SK-N-SH treated with all-trans-retinoic acid at 6 μM for 48 hours (cell line): ENCODE measurements at regions not wholly inside any gene's neighbourhood (a gene's known extent, or its start where the extent isn't known, plus 50 kb on each side); places are given as distances from the start of the nearest gene placed in this dataset.

Experiments
- ARNTL ChIP-seq: fragments of 450-650 bp; formaldehyde crosslinking; IDR thresholded peaks from 2 replicates; pipeline ENCODE4 v1.5.0; 2020; ENCODE audit warnings: low read depth, mild to moderate bottlenecking, moderate library complexity, borderline replicate concordance
- ESRRG ChIP-seq: fragments of 250-450 bp; sonication (Bioruptor Pico); IDR thresholded peaks from 2 replicates; pipeline ENCODE4 v1.6.1; 2021; ENCODE audit warnings: mild to moderate bottlenecking
- ZFP3 ChIP-seq: fragments of 250-450 bp; sonication (Bioruptor Pico); IDR thresholded peaks from 2 replicates; pipeline ENCODE4 v1.5.0; 2020; ENCODE audit warnings: mild to moderate bottlenecking, moderate library complexity
- ZFP30 ChIP-seq: fragments of 450-650 bp; formaldehyde crosslinking; IDR thresholded peaks from 2 replicates; pipeline ENCODE4 v1.5.0; 2022; ENCODE audit warnings: mild to moderate bottlenecking, moderate library complexity
- ZNF8 ChIP-seq: fragments of 450-650 bp; formaldehyde crosslinking; IDR thresholded peaks from 2 replicates; pipeline ENCODE4 v1.5.0; 2020; ENCODE audit warnings: mild to moderate bottlenecking, moderate library complexity
- TF ChIP-seq, protein P1 (sequence below): fragments of 250-450 bp; sonication (Bioruptor Pico); IDR thresholded peaks from 2 replicates; pipeline ENCODE4 v1.5.0; 2020; ENCODE audit warnings: mild to moderate bottlenecking, moderate library complexity
- TF ChIP-seq, protein P2 (sequence below): fragments of 250-450 bp; sonication (Bioruptor Pico); IDR thresholded peaks from 2 replicates; pipeline ENCODE4 v1.8.0; 2020; ENCODE audit warnings: mild to moderate bottlenecking, moderate library complexity, borderline replicate concordance
- TF ChIP-seq, protein P3 (sequence below): fragments of 250-450 bp; sonication (Bioruptor Pico); IDR thresholded peaks from 2 replicates; pipeline ENCODE4 v1.5.1; 2020; ENCODE audit warnings: low read depth, mild to moderate bottlenecking, moderate library complexity

DNA sequence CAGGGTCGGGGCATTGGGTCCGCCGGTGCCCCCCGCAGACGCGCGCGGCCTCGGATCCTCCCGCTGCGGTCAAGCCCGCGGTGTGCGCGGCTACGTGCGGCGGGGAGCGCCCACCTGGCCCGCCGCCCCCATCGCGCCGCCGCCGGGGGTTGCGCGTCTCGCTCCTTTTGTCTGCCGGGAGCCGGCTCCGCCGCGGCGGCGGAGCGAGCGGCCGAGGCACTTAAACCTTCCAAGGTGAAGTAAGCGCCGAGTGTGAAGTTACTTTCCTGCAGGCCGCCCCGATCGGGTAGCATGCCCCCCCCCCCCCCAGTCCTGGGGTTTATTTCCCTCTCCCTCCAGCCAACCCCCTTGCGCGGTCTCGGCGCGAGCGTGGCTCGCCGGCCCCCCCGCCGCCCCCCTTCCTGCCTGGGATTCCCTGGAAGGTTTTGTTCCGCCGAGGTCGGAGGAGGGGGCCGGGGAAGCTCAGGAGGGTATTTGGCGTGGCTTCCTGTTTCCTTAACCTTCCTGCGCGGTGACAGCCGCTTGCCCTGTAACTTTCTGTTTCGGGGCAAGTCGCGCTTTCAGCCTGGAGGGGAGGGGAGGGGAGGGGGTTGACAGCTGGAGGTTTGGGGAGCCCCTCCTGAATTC lies 56.6 kb upstream of the GSE1 start:
- TF ChIP-seq, protein P1, sequence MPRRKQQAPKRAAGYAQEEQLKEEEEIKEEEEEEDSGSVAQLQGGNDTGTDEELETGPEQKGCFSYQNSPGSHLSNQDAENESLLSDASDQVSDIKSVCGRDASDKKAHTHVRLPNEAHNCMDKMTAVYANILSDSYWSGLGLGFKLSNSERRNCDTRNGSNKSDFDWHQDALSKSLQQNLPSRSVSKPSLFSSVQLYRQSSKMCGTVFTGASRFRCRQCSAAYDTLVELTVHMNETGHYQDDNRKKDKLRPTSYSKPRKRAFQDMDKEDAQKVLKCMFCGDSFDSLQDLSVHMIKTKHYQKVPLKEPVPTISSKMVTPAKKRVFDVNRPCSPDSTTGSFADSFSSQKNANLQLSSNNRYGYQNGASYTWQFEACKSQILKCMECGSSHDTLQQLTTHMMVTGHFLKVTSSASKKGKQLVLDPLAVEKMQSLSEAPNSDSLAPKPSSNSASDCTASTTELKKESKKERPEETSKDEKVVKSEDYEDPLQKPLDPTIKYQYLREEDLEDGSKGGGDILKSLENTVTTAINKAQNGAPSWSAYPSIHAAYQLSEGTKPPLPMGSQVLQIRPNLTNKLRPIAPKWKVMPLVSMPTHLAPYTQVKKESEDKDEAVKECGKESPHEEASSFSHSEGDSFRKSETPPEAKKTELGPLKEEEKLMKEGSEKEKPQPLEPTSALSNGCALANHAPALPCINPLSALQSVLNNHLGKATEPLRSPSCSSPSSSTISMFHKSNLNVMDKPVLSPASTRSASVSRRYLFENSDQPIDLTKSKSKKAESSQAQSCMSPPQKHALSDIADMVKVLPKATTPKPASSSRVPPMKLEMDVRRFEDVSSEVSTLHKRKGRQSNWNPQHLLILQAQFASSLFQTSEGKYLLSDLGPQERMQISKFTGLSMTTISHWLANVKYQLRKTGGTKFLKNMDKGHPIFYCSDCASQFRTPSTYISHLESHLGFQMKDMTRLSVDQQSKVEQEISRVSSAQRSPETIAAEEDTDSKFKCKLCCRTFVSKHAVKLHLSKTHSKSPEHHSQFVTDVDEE (CRISPR knock-in tag), result no peak
- TF ChIP-seq ZFP30, result no peak
- TF ChIP-seq, protein P2, sequence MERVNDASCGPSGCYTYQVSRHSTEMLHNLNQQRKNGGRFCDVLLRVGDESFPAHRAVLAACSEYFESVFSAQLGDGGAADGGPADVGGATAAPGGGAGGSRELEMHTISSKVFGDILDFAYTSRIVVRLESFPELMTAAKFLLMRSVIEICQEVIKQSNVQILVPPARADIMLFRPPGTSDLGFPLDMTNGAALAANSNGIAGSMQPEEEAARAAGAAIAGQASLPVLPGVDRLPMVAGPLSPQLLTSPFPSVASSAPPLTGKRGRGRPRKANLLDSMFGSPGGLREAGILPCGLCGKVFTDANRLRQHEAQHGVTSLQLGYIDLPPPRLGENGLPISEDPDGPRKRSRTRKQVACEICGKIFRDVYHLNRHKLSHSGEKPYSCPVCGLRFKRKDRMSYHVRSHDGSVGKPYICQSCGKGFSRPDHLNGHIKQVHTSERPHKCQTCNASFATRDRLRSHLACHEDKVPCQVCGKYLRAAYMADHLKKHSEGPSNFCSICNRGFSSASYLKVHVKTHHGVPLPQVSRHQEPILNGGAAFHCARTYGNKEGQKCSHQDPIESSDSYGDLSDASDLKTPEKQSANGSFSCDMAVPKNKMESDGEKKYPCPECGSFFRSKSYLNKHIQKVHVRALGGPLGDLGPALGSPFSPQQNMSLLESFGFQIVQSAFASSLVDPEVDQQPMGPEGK (CRISPR knock-in tag), result peak; percentile 42; the same call in 1 of the 2 replicates
- no peak for TF ChIP-seq ESRRG (CRISPR knock-in tag)
- no peak for TF ChIP-seq ARNTL (CRISPR knock-in tag)
- TF ChIP-seq ZFP3 (CRISPR knock-in tag), result no peak
- TF ChIP-seq ZNF8 (CRISPR knock-in tag), result no peak
- TF ChIP-seq, protein P3, sequence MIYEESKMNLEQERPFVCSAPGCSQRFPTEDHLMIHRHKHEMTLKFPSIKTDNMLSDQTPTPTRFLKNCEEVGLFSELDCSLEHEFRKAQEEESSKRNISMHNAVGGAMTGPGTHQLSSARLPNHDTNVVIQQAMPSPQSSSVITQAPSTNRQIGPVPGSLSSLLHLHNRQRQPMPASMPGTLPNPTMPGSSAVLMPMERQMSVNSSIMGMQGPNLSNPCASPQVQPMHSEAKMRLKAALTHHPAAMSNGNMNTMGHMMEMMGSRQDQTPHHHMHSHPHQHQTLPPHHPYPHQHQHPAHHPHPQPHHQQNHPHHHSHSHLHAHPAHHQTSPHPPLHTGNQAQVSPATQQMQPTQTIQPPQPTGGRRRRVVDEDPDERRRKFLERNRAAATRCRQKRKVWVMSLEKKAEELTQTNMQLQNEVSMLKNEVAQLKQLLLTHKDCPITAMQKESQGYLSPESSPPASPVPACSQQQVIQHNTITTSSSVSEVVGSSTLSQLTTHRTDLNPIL (CRISPR knock-in tag), result no peak
